CD4-positive, alpha-beta T cell treated with Interferon alpha-2 for 1 hour (primary cell): ENCODE measurements at regions not wholly inside any gene's neighbourhood (a gene's known extent, or its start where the extent isn't known, plus 50 kb on each side); places are given as distances from the start of the nearest gene placed in this dataset.

Source experiments
- DNase-seq, 2 donors: peaks; one replicate each; pipeline ENCODE4 v3.0.0-alpha.2; 2020 to 2022

DNA sequence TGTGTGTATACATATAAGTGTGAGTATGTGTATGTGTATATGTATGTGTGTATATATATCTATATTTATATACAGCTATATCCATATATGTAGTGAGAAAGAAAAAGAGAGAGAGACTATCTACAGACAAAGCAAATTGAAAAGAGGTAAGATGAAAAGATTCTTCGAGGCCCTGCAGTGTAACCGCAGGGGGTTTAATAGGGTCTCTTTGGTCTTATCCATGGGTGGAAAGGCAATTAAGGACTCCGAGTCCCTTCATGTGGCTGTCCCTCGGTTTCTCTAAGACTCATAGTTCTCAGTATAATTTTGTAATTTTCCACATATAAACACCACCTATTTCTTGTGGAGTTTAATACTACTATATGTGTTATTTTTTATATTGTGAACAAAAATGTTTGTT is 50.6 kb upstream of the JAZF1 start:
- DNase-seq = no peak

DNA sequence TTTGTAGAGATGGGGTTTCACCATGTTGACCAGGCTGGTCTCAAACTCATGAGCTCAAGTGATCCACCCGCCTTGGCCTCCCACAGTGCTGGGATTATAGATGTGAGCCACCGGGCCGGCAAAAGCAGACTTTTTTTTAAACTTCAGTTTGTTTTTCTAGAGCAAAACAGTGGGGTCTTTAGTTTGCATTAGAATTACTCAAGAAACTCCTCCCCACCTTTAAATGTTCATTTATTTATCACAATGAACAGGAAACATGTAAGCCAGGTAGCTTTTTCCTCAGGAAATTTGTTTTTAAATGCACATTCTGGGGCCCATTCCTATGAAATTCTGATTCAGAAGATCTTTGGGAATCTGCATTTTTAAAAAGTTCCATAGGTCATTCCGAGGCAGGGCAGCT is 56.0 kb upstream of the JAZF1 start:
- DNase-seq = no peak

DNA sequence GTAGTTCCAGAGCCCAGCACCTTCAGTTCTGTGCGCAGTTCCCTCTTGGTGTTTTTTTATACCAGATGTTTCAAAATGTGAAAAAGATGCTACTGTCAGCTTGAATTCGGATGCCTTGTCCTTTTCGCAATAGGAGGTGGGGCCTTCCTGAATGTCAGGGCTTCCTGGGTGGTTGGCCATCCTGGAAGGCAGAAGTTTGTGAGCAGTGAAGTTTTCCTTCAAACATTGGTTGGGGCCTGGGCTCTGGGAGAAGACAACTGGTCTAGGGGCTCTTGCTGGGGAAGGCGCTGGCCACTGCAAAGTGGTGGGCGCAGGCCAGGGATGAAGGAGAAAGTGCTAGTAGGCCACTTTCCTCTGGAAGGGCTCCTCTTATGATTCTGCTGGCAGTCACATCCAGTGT is 56.8 kb upstream of the JAZF1 start:
- DNase-seq = no peak

DNA sequence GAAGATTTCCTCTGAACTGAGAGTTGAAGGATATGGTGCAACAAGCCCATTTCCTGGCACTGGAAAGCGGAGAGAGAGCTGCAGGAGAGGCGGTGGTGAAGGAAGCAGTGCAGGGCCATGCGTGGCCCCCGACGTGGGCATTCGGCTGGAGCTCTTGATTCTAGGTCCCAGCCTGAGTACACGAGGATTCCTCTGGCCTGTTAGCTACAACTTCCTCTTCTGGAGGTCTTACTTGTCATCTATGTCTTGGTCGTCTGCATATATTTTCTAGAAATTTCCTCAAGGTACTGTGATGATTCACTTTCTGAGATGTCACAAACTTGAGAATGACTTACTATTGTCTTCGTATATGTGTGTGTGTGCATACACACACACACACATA is 59.2 kb upstream of the JAZF1 start:
- no peak for DNase-seq

DNA sequence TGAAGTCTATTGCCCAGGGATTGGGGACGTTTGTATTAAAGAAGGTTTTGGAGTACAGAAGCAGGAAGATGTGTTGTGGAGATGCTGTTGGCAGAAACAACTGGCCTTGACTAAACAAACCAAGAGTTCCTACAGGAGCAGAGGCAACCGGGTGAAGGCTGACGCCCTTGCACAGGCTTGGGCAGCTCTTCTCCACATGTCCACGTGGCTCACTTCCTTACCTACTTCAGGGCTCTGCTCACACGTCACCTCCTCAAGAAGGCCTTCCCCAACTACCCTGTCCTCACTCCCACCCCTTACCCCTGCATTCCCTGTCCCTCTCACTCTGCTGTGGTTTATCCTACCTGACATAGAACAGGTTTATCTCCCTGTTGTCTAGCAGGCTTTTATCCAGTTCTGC is 59.9 kb upstream of the JAZF1 start:
- no peak for DNase-seq

DNA sequence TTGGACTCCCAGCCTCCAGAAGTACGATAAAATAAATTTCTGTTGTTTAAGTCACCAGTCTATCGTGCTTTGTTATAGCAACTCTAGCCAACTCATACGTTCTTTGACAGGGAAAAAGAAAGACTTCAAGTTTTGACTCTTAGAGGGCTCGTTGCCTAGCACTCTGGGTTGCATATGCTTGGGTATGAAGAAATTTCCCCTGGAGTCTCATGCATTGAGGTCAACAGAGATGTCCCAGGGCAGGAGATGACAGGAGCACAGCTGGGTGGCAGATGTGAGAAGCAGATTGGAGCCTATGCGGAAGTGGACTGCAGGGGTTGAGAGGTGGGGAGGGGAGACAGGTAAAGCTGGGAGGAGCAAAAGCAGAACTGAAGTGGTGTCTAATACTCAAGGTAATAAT is 63.3 kb upstream of the JAZF1 start:
- DNase-seq = no peak

DNA sequence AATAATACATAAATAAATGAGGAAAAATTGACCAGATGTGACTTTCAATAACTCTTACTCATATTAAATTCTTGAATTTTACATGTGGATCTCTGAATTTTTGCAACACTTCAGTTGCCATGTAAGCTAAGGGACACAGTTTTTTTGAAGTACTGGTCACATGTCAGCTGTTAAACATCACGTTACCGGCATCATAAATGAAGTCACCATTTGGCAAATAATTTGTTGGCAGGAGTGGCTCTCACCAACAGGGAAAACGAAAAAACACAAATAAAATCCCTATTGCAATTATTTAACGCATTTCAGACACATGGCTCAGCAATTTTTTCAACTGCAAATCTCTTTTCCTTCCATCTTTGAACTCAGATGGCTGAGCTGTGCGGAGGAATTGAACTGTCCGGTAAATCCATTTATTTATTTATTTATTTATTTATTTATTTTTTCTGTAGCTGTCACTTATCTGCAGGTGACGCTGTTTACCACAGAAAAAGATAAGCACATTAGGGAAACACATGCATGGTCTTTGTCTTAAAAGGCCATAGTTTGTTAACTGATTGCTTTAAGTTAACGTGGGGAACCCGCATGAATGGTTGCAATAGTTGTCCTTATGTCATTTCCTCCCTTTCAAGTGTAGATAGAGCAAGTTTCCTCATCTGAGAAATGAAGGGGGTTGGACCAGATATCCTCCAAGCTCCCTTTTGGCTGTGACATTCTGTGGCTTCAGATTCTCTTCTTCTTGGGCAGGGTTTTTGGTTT is 64.7 kb upstream of the JAZF1 start:
- DNase-seq = no peak

DNA sequence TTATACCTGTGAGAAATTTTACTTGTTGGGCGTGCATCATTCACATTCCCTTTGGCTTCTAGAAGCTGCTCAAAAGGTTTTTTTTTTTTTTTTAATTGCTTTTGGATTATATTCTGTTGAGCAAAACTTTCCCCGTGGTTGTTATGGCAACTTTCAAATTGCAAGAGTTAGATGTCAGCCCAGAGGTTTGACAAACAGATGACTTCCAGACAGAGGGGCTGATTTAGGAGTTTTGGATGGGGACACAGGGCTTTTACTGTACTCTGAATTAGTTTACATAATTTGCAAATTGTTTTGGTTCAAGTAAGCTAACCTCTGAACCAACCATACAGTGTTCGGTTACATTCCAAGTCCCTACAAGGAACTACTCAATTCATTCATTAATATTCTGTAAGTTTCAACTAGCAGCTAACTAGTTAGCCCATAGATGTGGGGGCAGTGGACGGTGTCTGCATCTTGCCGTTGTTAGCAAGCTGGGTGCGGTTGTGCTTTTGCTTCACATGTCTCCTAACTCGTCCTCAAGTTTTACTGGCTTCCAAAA is 66.4 kb upstream of the JAZF1 start:
- no peak for DNase-seq

DNA sequence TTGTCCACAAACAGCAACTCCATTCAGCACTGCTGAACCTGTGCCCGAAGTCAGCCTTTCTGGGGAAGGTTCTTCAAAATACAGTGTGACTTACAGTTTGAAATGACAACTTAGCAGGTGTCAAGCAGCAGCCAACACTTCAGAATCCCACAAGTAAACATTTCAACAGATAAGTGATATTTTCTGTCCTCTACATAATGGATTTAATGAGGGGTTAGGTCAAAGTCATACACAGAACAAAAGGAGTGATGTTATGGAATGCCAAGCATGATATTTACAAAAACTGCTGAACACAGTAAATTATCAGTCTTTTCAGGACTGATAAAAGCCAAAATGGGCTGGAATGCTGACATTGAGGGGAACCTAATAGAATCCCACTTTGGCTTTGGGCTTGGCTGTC is 77.6 kb upstream of the JAZF1 start:
- no peak for DNase-seq

DNA sequence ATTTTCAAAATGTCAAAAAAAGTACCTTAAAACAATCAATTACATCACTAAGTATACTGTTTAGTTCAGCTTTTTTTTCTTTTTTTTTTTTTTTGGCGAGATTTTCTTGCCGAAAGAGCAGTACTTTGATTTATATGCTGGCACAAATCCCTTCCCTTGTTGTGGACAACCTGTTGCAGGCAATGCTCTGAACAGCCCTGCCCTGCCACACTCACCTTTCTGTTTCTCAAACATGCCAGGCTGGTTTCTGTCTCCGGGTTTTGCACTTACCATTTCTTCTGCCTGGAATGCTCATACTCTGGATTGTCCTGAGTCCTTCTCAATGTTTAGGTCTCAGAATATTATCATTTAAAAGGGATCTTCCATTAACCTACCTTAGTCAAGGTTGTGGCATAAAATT is 80.4 kb upstream of the JAZF1 start:
- DNase-seq = no peak

DNA sequence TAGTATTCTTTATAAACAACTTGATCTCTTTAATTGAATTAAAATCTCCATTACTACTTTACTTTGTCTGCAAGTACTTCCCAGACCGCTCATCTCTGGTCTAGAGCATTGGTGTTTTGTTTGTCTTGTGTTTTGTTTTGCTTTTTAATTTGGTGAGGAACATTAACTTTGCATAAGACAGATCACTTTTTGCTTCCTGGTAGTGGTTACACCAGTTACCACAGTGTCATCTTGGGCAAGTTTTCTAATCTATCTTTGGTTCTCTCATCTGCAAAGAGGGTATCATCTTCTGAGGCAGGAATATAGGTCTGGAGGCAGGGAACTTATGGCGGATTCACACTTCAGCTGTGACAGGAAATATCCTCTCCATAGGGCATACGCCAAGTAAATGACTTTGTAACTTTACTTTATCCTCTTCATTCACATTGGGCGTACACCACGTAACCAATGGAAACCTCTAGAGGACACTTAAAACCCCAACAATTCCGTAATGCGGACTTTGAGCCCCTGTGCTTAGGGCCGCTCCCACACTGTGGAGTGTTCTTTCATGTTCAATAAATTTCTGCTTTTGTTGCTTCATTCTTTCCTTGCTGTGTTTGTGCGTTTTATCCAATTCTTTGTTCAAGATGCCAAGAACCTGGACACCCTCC is 83.2 kb upstream of the JAZF1 start:
- no peak for DNase-seq

DNA sequence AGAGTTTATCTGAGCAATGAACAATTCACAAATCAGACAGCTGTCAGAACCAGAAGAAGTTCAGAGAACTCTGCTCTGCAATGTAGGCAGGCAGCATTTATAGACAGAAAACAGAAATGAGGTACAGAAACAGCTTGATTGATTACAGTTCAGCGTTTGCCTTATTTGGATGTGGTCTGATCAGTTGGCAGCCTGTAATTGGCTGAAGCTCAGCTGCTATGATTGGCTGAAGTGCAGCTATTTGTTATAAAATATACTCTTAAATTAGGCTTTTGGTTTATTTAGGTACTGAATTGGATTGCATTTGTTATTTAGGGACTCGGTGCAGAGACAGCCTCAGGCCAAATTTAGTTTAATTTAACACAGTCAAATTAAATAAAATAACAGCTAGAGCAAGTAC is 85.8 kb upstream of the JAZF1 start:
- DNase-seq = no peak

DNA sequence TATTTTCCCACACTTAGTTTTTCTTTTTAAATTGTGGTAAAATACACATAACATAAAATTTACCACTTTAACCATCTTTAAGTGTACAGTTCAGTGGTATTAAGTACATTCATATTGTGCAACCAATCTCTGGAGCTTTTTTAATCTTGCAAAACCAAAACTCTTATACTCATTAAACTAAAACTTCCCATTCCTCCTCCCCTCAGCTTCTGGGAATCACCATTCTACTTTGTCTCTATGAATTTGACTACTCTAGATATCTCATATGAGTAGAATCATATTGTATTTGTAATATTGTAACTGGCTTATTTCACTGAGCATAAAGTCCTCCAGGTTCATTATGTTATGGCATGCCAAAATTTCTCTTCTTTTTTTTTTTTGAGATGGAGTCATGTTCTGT is 86.4 kb upstream of the JAZF1 start:
- no peak for DNase-seq

DNA sequence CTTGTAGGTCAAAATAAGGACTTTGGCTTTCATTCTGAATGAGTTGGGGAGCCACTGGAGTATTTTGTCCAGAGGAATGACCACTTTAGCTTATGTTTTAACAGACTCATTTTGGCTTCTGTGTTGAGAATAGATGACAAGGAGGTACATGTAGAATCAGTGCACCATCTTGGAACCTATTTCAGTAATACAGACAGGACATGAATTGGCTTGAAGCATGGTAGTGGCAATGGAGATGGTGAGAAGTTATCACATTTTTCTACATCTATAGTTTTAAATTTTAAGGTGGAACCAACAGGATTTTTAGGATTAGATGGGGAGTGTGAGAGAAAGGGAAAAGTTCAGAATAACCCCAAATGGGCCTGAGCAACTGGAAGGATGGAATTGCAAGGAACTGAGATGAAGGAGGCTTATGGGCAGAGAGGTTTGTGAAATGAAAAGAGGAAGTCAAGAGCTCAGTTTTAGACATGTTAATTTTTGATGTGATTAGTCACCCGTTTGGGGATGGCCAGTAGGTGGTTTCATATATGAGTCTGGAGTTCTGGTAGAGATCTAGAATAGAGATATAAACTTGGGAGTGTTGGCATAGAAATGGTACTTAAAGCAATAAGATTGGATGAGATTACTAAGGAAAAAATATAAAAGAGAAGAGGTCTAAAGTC is 89.2 kb upstream of the JAZF1 start:
- no peak for DNase-seq

DNA sequence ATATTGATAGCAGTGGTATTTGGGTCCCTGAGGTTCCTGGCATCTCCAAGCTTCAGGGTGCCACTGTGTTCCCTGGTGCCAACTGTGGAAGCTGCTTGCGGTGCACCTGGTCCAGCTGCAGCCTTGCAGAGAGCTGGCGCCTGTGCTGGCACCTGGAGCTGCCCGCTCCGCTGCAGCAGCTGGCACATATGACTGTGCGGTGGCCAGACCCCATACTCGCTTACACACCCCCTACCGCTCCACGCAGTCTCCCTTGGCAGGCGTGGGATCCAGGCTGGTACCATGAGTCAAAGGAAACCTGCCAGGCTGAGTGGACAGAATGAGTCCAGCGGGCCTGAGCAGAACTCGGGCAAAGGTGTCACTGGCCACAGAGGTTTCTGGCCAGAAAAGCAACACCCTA is 89.9 kb upstream of the JAZF1 start:
- DNase-seq = no peak

DNA sequence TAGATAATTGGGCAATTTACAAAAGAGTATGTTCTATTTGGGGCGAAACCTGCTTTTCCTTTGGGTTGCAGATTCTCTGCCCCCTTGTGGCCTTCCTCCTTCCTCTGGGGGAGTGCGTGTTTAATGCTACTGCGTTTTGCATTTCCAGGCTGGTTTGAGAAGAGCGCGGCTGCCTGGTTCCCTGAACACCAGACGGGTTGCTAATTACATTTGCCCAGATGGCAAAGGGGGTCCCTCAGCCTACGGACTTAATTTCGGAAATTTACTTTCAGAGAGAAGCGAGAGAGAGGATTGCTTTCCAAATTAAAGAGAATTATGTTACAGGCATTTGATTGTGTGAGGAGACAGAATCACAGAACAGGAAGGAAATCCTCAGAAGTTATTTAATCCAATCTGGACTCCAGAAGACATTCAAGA is 91.9 kb upstream of the JAZF1 start:
- DNase-seq = peak; percentile 43 to 58

DNA sequence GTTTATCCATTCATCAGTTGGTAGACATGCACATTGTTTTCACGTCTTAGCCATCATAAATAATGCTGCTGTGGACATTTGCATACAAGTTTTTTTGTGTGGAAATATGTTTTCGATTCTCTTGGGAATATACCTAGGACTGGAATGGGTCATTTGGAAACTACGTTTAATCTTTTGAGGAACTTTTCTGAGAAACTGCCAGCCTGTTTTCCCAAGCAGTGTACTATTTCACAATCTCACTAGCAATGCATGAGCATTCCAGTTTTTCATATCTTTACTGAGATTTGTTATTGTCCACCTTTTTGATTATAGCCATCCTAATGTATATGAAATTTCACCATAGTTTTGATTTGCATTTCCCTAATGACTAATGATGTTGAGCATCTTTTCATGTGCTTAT is 95.7 kb upstream of the JAZF1 start:
- no peak for DNase-seq

DNA sequence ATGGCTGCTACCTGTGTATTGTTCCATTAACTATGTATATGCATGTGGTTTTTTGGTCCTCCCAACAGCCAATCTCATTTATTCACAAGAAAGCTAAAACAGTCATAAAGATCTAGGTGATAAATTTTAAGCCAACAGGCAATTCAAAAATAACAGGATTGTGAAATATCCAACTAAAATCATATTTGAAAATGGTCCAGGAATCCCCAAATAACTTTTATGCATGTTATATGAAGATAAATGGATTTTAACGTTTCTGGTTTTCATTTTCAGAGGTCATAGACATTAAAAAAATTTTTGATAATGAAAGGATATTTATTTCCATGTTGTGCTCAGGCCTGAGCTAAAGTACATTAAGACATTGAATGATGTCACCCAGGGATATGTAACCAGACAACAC is 96.8 kb upstream of the JAZF1 start:
- DNase-seq = no peak

DNA sequence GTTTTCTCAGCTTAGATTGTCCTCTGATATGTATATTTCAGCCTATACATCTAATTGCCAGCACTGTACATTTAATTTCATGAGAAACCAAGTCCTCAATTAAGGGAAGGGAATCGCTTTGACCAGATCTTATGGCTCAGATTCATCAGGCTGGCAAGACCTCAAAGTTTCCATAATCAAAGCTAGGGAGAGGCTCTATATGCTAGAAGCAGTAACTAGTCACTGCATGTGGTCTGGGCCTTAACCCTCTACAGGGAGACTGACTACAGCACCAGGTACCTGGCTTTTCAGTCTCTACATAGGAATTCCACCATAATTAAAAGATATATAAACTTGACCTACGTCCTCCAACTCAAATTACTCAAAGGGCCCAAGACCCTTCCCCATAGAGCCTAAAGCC is 97.4 kb upstream of the JAZF1 start:
- DNase-seq = no peak

DNA sequence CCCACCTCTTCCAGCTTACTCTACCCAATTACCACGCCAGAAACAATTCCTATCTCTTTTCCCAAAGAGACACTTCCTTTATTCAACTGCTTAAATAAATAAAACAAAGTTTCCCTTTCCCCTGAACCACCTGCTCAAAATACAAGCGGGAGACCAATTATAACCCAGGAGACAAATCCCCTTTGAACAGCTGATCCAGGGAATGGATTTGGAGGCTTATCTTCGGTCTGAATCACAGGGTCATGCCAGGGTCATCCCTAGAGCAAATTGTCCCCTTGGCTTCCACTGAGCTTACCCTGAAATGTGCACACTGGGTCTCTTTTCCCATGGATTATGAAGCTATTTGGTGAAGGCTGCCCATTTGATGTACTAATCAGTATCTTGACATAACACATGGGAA is 99.9 kb upstream of the JAZF1 start:
- DNase-seq = no peak

DNA sequence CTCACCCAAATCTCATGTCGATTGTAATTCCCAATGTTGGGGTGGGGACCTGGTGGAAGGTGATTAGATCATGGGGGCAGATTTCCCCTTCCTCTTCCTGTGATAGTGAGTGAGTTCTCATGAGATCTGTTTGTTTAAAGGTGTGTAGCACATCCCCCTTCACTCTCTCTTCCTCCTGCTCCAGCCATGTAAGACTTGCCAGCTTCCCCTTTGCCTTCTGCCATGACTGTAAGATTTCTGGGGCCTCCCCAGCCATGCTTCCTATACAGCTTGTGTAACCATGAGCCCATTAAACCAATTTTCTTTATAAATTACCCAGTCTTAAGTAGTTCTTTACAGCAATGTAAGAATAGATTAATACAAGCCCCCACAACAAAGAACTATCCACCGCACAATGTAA is 109.9 kb upstream of the JAZF1 start:
- DNase-seq = no peak

DNA sequence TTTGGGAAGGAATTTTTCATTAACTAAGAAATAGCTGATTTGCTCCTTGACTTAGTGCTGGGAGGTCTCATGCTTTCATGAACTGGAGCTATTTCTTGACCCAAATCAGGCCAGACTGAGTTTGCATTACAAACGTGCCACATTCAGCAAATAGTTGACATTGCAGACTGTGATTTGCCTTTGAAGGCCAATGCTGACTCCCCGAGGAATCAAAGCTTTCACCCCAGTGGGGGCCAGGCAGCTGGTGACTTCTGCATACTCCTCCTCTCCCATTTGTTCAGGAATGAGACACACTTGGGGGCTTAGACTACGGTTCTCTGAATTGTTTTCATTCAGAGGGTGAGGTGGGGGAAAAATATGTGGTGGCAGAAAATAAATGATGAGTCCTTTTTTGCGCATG is 111.0 kb upstream of the JAZF1 start:
- DNase-seq = no peak

DNA sequence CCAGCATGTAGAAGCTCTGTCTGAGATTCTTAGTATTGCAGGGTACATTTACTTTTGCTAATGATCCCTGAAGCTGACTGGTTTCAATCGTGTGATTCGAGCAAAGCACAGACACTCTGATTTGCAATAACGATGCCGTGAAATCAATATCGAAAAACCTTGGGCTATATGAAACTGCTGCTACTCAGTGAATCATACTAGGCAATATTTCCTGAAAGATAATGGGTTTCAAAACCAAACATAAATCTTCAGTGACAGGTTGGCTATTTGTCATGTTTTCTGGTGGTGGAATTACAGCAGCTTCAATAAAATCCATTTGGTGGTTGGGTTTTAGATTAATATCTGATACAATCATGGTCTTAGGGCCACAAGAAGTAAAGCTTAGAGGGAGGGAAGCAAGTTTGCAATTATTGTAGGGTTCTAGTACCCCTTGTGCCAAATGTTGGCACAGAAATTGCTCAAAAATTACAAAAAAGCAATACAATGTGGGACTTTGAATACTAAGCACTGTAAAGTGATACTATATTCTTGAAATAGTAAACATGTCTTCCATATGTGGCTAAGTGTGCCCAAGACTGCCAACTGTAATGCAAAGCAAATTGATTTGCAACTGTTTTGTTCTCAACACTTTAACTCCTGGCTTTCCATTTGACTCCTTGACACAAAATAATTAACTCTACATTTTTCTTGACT is 112.4 kb upstream of the JAZF1 start:
- no peak for DNase-seq

DNA sequence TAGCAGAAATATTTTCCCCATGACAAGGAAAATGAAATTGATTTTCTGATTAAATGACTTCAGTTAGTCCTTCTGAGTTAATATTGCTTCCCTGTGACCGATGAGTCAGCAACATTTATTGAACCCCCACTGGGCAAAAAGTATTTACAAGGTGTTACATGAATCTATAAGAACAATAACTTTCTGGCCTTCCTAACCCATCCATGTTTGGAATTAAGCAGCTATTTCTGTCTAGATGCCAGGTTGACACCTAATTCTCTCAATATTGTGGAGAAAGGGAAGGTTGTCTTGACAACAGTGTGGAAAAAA is 112.9 kb upstream of the JAZF1 start:
- DNase-seq = no peak
